Gastroesophageal sphincter (tissue), 3 donors: ENCODE measurements at regions not wholly inside any gene's neighbourhood (a gene's known extent, or its start where the extent isn't known, plus 50 kb on each side); places are given as distances from the start of the nearest gene placed in this dataset.

Source experiments
- CTCF ChIP-seq, 4 experiments: fragments of 200-600 bp in 2 of 4; fragments of 450-650 bp in 2 of 4; sonication (generic) in 1 of 4; IDR thresholded peaks; one replicate each; pipeline ENCODE4 v1.5.1; 2017 to 2019; ENCODE audit warnings: antibody characterized with exemption in 4 of 4, mild to moderate bottlenecking in 2 of 4, moderate library complexity in 2 of 4
- POLR2A ChIP-seq, 2 donors: fragments of 450-650 bp; IDR thresholded peaks; one replicate each; pipeline ENCODE4 v1.6.1; 2017; ENCODE audit warnings: antibody characterized with exemption in 2 of 2, mild to moderate bottlenecking in 2 of 2, moderate library complexity in 1 of 2
- POLR2AphosphoS5 ChIP-seq: sonication (generic); formaldehyde crosslinking; IDR thresholded peaks from one replicate; pipeline ENCODE4 v1.6.1; 2017; ENCODE audit warnings: antibody characterized with exemption

GRCh38 chr1:193568512-193568911, 382.1 kb upstream of the B3GALT2 start:
- TF ChIP-seq POLR2A (IDR thresholded peaks at IDR 0.05) (no peak), CTCF (IDR thresholded peaks at IDR 0.05) (no peak), POLR2AphosphoS5 (no peak)
